Right lobe of liver (tissue), 4 donors: ENCODE measurements at regions not wholly inside any gene's neighbourhood (a gene's known extent, or its start where the extent isn't known, plus 50 kb on each side); places are given as distances from the start of the nearest gene placed in this dataset.

Source experiments
- POLR2A ChIP-seq: fragments of 450-650 bp; IDR thresholded peaks from one replicate; pipeline ENCODE4 v1.6.1; 2017; ENCODE audit warnings: antibody characterized with exemption, mild to moderate bottlenecking
- TF ChIP-seq, protein P1 (sequence below), 4 donors: fragments of 200-600 bp in 3 of 4; fragments of 450-650 bp in 1 of 4; IDR thresholded peaks; one replicate each; pipeline versions ENCODE4 v1.5.1 to v1.8.0; 2016 to 2022; ENCODE audit warnings: antibody characterized with exemption in 4 of 4, mild to moderate bottlenecking in 2 of 4
- donor health status: DM: no; HTN: no; CAD: no.
- donor health status: DM: no; HTN: no; CAD: no.
- donor health status: DM: no; HTN: yes; CAD: no.

- TF ChIP-seq, protein P1, sequence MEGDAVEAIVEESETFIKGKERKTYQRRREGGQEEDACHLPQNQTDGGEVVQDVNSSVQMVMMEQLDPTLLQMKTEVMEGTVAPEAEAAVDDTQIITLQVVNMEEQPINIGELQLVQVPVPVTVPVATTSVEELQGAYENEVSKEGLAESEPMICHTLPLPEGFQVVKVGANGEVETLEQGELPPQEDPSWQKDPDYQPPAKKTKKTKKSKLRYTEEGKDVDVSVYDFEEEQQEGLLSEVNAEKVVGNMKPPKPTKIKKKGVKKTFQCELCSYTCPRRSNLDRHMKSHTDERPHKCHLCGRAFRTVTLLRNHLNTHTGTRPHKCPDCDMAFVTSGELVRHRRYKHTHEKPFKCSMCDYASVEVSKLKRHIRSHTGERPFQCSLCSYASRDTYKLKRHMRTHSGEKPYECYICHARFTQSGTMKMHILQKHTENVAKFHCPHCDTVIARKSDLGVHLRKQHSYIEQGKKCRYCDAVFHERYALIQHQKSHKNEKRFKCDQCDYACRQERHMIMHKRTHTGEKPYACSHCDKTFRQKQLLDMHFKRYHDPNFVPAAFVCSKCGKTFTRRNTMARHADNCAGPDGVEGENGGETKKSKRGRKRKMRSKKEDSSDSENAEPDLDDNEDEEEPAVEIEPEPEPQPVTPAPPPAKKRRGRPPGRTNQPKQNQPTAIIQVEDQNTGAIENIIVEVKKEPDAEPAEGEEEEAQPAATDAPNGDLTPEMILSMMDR (IDR thresholded peaks at IDR 0.05), result no peak
- no peak for TF ChIP-seq POLR2A
Observed at GRCh38 chr7:116145245-116145852, 65.0 kb upstream of the TES start.
